ENCODE measurements at regions not wholly inside any gene's neighbourhood (a gene's known extent, or its start where the extent isn't known, plus 50 kb on each side); places are given as distances from the start of the nearest gene placed in this dataset.
"Not testable (repeated sequence)": the region's sequence is repeated elsewhere in the genome, so short reads cannot be mapped to it uniquely, and the experiment has no call there.

DNA sequence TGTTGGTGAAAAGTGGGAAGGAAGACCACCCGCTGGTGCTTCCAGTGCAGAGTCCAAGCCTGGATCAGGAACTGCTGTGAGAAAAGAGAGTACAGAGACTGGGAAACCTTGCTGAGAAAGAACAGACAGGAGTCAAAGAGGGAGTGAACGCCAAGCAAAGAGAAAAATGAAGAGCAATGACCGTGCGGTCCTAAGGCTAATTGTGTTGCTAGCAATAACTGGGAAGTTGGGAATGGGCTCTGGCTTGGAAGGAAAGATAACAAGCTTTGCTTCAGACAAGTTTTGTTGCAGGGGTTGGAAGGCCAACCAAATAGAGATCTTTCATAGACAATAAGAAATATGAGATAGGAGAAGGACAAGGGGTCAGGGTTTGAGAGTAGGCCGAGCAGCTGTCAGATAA lies 55.0 kb upstream of the PAX8 start:
- TF ChIP-seq, protein P1, sequence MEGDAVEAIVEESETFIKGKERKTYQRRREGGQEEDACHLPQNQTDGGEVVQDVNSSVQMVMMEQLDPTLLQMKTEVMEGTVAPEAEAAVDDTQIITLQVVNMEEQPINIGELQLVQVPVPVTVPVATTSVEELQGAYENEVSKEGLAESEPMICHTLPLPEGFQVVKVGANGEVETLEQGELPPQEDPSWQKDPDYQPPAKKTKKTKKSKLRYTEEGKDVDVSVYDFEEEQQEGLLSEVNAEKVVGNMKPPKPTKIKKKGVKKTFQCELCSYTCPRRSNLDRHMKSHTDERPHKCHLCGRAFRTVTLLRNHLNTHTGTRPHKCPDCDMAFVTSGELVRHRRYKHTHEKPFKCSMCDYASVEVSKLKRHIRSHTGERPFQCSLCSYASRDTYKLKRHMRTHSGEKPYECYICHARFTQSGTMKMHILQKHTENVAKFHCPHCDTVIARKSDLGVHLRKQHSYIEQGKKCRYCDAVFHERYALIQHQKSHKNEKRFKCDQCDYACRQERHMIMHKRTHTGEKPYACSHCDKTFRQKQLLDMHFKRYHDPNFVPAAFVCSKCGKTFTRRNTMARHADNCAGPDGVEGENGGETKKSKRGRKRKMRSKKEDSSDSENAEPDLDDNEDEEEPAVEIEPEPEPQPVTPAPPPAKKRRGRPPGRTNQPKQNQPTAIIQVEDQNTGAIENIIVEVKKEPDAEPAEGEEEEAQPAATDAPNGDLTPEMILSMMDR (IDR thresholded peaks at IDR 0.05) = not testable (repeated sequence)
- not testable (repeated sequence) for TF ChIP-seq MYC (IDR thresholded peaks at IDR 0.05; ENCODE audit: borderline replicate concordance, low read length); MAZ (IDR thresholded peaks at IDR 0.05; ENCODE audit: borderline replicate concordance, low read depth, low read length); ESRRA (IDR thresholded peaks at IDR 0.05; ENCODE audit: borderline replicate concordance, low read length); BHLHE40 (IDR thresholded peaks at IDR 0.05; ENCODE audit: low read depth, low read length); POLR2A (IDR thresholded peaks at IDR 0.05; ENCODE audit: low read length)
- TF ChIP-seq, protein P2, sequence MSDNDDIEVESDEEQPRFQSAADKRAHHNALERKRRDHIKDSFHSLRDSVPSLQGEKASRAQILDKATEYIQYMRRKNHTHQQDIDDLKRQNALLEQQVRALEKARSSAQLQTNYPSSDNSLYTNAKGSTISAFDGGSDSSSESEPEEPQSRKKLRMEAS (IDR thresholded peaks at IDR 0.05) = not testable (repeated sequence)

Data from A549 (cell line).